AG09309 (cell line): ENCODE measurements at regions not wholly inside any gene's neighbourhood (a gene's known extent, or its start where the extent isn't known, plus 50 kb on each side); places are given as distances from the start of the nearest gene placed in this dataset.
"Not testable (repeated sequence)": the region's sequence is repeated elsewhere in the genome, so short reads cannot be mapped to it uniquely, and the experiment has no call there.

ENCODE experiments used
- DNase-seq: peaks from one replicate; pipeline ENCODE4 v3.0.0-alpha.2; 2010; ENCODE audit warnings: low read depth
- H3K4me3 ChIP-seq: 2 replicates; pipeline ENCODE4 v1.5.1; 2011; ENCODE audit warnings: mild to moderate bottlenecking, low read depth, low read length, moderate library complexity; ENCODE audit not compliant: control insufficient read depth
- CTCF ChIP-seq: IDR thresholded peaks from 2 replicates; pipeline ENCODE4 v1.5.1; 2011; ENCODE audit warnings: mild to moderate bottlenecking, low read depth, low read length, inconsistent platforms; ENCODE audit not compliant: insufficient read depth, control insufficient read depth; ENCODE audit errors: missing control alignments

DNA sequence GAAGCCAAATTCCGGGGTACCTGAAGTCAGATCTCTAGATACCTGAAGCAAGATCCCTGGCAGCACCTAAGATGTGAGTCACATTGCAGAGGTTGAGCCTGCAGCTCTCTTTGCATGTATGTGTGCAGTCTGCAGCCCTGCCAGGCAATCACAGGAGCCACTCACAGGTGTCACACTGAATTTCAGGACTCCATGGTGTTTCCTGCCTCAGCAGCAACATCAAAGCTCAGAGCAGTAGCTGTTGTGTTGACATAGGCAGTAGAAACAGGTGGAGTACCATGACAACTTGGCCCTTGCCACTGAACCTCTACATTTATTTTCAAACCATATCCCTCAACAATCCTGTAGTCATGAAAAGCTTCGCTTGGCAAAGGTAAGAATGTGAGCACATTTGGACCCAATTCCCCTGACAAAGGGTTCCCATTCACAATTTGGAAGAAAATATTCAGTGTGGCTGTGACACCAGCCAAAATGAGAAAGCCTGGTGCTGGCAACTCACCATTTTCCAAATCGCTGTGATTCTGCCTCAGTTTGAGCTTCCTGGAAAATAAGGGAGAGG is 419.8 kb upstream of the NFIA start:
- no peak overlapping the region for H3K4me3 ChIP-seq
- no peak for DNase-seq
- no peak for TF ChIP-seq CTCF

DNA sequence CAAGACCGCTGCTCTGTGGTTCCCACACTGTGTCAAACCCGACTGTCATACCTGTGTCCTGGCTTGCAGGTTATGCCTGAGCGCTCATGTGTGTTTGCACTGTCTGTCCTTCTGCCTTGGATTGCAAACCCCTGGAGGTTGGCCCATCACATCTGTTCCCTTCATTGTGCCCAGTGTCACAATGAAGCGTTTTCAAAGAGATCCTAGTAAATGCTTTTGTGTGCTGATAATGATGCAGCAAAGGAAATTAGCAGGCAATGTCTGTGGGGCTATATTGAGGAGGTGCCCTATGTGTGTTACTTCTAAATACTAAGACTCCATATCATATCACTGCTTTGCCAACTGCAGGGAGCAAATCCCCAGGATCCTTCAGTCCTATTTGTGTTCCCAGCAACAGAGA is 424.4 kb upstream of the NFIA start:
- no peak for TF ChIP-seq CTCF
- no peak overlapping the region for H3K4me3 ChIP-seq
- DNase-seq, result no peak

DNA sequence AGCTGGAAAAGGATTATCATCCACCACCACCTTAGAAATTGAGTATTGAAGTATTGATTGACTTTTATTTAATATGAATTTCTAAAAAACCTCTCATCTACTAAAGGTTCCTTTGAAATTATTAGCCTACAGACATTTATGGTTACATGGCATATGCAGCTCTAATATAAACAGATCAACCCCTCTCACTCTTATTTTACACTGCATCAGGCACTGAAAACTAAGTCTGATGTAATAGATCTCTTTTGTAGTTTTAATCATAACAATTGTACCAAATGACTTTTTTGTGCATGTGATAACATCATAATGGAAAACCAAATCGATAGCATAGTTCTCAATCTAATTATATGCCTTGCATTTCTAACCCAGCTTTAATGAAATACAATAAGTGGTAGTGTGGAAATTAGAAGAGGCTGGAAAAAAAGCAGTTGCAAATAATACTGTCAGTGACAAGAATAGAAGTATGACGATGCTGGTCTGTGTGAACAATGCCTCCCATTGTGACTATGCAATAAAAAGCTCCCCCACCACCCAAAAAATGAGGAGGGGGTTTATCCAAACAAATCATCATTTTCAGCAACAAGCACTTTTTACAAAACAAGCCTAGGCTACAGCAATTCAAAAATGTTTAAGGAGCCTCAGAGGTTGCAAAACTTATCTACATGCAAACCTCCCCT is 426.5 kb upstream of the NFIA start:
- TF ChIP-seq CTCF, result no peak
- H3K4me3 ChIP-seq, result no peak overlapping the region
- no peak for DNase-seq

- not testable (repeated sequence) for H3K4me3 ChIP-seq, DNase-seq
These were observed 442.3 kb upstream of the NFIA start for GRCh38 chr1:60640033-60640551.

DNA sequence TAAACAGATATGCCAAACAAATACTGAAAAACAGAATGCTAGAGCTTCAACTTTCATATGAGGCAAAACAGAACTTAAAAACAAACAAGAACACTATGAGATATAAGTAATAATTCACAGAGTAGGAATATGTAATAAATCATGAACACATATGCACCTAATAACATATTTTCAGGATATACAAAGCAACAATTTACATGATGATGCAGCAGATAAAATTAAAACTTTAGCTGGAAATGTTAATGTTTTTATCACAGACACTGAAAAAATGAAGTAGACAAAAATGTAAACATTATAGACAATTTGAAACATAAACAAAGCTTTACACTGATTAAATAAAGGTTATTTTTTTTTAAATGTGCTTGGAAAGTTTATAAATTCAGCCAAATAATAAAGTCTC is 443.1 kb upstream of the NFIA start:
- no peak for DNase-seq
- H3K4me3 ChIP-seq, result no peak overlapping the region

GRCh38 chr1:60637651-60638050 is 444.7 kb upstream of the NFIA start:
- TF ChIP-seq CTCF, result no peak
- H3K4me3 ChIP-seq, result no peak overlapping the region
- DNase-seq, result no peak

More for the DNA sequence above, 443.1 kb upstream of the NFIA start:
- TF ChIP-seq CTCF, result no peak

DNA sequence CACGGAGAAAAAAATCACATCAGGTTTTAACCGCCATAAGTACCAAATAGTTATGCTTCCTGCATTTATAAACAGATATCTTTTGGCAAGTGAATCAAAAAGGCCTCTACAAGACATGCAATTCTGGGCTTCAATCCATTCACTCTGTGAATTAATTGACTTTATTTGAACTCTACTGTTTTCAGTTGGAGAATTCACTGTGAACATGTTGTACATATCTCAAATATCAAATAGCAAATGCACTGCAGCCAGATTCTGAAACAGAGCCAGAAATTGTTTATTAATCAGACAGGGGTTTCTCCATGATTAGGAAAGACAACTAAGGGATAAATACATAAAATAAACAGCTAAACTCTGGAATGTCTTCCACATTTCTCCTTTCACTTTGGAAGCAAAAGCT is 445.4 kb upstream of the NFIA start:
- no peak overlapping the region for H3K4me3 ChIP-seq
- no peak for TF ChIP-seq CTCF
- no peak for DNase-seq
